H1 (cell line): ENCODE measurements at regions not wholly inside any gene's neighbourhood (a gene's known extent, or its start where the extent isn't known, plus 50 kb on each side); places are given as distances from the start of the nearest gene placed in this dataset.

ENCODE experiments used
- TF ChIP-seq, protein P1 (sequence below): fragments of 300-600 bp; sonication (generic); IDR thresholded peaks from 2 replicates; pipeline ENCODE4 v1.7.1; 2012; ENCODE audit warnings: low read length, moderate library complexity, mild to moderate bottlenecking, inconsistent platforms; ENCODE audit not compliant: insufficient replicate concordance
- TF ChIP-seq, protein P2 (sequence below), 3 experiments: IDR thresholded peaks; 1 replicate in 2 of 3; 2 replicates in 1 of 3; pipeline versions ENCODE4 v1.5.1 to v1.6.1; 2011; ENCODE audit warnings: low read length in 3 of 3, mild to moderate bottlenecking in 3 of 3, inconsistent platforms in 2 of 3, low read depth in 1 of 3, moderate library complexity in 1 of 3; ENCODE audit not compliant: insufficient read depth in 1 of 3; ENCODE audit errors: control extremely low read depth in 1 of 3

DNA sequence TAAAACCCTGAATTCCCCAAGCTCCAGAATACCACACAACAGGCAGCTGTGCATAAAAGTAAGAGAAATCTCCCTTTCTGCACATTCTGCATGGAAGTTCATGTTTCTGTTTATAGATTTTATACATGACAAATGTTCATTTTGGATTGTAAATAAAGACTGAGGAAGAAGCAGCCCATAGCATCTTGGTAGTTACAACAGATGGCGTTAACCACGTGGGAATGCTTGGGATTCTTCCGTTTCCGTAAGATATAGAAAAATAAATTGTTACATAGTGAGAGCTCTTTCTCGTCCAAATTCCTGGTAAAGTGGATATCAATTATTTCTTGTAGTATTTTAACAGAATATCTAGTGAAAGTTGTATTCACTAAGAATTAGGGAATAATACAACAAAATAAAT is 1016.5 kb downstream of the GRM8 start (continued):
- TF ChIP-seq, protein P1, sequence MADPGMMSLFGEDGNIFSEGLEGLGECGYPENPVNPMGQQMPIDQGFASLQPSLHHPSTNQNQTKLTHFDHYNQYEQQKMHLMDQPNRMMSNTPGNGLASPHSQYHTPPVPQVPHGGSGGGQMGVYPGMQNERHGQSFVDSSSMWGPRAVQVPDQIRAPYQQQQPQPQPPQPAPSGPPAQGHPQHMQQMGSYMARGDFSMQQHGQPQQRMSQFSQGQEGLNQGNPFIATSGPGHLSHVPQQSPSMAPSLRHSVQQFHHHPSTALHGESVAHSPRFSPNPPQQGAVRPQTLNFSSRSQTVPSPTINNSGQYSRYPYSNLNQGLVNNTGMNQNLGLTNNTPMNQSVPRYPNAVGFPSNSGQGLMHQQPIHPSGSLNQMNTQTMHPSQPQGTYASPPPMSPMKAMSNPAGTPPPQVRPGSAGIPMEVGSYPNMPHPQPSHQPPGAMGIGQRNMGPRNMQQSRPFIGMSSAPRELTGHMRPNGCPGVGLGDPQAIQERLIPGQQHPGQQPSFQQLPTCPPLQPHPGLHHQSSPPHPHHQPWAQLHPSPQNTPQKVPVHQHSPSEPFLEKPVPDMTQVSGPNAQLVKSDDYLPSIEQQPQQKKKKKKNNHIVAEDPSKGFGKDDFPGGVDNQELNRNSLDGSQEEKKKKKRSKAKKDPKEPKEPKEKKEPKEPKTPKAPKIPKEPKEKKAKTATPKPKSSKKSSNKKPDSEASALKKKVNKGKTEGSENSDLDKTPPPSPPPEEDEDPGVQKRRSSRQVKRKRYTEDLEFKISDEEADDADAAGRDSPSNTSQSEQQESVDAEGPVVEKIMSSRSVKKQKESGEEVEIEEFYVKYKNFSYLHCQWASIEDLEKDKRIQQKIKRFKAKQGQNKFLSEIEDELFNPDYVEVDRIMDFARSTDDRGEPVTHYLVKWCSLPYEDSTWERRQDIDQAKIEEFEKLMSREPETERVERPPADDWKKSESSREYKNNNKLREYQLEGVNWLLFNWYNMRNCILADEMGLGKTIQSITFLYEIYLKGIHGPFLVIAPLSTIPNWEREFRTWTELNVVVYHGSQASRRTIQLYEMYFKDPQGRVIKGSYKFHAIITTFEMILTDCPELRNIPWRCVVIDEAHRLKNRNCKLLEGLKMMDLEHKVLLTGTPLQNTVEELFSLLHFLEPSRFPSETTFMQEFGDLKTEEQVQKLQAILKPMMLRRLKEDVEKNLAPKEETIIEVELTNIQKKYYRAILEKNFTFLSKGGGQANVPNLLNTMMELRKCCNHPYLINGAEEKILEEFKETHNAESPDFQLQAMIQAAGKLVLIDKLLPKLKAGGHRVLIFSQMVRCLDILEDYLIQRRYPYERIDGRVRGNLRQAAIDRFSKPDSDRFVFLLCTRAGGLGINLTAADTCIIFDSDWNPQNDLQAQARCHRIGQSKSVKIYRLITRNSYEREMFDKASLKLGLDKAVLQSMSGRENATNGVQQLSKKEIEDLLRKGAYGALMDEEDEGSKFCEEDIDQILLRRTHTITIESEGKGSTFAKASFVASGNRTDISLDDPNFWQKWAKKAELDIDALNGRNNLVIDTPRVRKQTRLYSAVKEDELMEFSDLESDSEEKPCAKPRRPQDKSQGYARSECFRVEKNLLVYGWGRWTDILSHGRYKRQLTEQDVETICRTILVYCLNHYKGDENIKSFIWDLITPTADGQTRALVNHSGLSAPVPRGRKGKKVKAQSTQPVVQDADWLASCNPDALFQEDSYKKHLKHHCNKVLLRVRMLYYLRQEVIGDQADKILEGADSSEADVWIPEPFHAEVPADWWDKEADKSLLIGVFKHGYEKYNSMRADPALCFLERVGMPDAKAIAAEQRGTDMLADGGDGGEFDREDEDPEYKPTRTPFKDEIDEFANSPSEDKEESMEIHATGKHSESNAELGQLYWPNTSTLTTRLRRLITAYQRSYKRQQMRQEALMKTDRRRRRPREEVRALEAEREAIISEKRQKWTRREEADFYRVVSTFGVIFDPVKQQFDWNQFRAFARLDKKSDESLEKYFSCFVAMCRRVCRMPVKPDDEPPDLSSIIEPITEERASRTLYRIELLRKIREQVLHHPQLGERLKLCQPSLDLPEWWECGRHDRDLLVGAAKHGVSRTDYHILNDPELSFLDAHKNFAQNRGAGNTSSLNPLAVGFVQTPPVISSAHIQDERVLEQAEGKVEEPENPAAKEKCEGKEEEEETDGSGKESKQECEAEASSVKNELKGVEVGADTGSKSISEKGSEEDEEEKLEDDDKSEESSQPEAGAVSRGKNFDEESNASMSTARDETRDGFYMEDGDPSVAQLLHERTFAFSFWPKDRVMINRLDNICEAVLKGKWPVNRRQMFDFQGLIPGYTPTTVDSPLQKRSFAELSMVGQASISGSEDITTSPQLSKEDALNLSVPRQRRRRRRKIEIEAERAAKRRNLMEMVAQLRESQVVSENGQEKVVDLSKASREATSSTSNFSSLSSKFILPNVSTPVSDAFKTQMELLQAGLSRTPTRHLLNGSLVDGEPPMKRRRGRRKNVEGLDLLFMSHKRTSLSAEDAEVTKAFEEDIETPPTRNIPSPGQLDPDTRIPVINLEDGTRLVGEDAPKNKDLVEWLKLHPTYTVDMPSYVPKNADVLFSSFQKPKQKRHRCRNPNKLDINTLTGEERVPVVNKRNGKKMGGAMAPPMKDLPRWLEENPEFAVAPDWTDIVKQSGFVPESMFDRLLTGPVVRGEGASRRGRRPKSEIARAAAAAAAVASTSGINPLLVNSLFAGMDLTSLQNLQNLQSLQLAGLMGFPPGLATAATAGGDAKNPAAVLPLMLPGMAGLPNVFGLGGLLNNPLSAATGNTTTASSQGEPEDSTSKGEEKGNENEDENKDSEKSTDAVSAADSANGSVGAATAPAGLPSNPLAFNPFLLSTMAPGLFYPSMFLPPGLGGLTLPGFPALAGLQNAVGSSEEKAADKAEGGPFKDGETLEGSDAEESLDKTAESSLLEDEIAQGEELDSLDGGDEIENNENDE = no peak
- TF ChIP-seq, protein P2, sequence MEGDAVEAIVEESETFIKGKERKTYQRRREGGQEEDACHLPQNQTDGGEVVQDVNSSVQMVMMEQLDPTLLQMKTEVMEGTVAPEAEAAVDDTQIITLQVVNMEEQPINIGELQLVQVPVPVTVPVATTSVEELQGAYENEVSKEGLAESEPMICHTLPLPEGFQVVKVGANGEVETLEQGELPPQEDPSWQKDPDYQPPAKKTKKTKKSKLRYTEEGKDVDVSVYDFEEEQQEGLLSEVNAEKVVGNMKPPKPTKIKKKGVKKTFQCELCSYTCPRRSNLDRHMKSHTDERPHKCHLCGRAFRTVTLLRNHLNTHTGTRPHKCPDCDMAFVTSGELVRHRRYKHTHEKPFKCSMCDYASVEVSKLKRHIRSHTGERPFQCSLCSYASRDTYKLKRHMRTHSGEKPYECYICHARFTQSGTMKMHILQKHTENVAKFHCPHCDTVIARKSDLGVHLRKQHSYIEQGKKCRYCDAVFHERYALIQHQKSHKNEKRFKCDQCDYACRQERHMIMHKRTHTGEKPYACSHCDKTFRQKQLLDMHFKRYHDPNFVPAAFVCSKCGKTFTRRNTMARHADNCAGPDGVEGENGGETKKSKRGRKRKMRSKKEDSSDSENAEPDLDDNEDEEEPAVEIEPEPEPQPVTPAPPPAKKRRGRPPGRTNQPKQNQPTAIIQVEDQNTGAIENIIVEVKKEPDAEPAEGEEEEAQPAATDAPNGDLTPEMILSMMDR (IDR thresholded peaks at IDR 0.05; ENCODE audit: control extremely low read depth in 1 of 3, insufficient read depth in 1 of 3, low read depth in 1 of 3, low read length in 3 of 3) = no peak
